Natural killer cell (primary cell): ENCODE measurements at regions not wholly inside any gene's neighbourhood (a gene's known extent, or its start where the extent isn't known, plus 50 kb on each side); places are given as distances from the start of the nearest gene placed in this dataset.

Experiments
- ATAC-seq, 3 donors: fragments of 150-1000 bp in 2 of 3; fragments of 200-7000 bp in 1 of 3; cut with Tn5 transposase; 1 replicate in 1 of 3; 2 replicates in 2 of 3; pipeline ENCODE4 v1.10.0; 2021; ENCODE audit warnings: mild to moderate bottlenecking in 2 of 3, moderate library complexity in 2 of 3
- DNase-seq, 2 donors: peaks; one replicate each; pipeline versions ENCODE4 v3.0.0 to v3.0.0-alpha.2; 2013 to 2021; ENCODE audit warnings: mixed read lengths in 1 of 2
- H3K27ac ChIP-seq: one replicate; pipeline ENCODE4 v1.5.1; 2013; ENCODE audit warnings: mild to moderate bottlenecking, low read length
- H3K27me3 ChIP-seq: one replicate; pipeline ENCODE4 v1.6.1; 2013; ENCODE audit warnings: low read length; ENCODE audit not compliant: control insufficient read depth, insufficient read depth
- H3K36me3 ChIP-seq: one replicate; pipeline ENCODE4 v1.6.1; 2013; ENCODE audit warnings: low read length; ENCODE audit not compliant: control insufficient read depth, insufficient read depth
- H3K4me1 ChIP-seq: one replicate; pipeline ENCODE4 v1.6.1; 2013; ENCODE audit warnings: low read length; ENCODE audit not compliant: control insufficient read depth, insufficient read depth
- H3K4me3 ChIP-seq: one replicate; pipeline ENCODE4 v1.5.1; 2013; ENCODE audit warnings: low read length
- H3K9me3 ChIP-seq: one replicate; pipeline ENCODE4 v1.6.1; 2013; ENCODE audit warnings: low read length; ENCODE audit not compliant: control insufficient read depth, insufficient read depth
- H3K27ac Mint-ChIP-seq, 2 donors: one replicate each; pipeline ENCODE4 v1.8.0; 2022; ENCODE audit warnings: mild to moderate bottlenecking in 2 of 2, mixed read lengths in 2 of 2, moderate library complexity in 1 of 2
- H3K27me3 Mint-ChIP-seq, 2 donors: one replicate each; pipeline ENCODE4 v1.8.0; 2022; ENCODE audit warnings: low read depth in 2 of 2, mixed read lengths in 2 of 2
- H3K36me3 Mint-ChIP-seq: one replicate; pipeline ENCODE4 v1.8.0; 2022; ENCODE audit warnings: mixed read lengths
- H3K4me1 Mint-ChIP-seq, 2 donors: one replicate each; pipeline ENCODE4 v1.8.0; 2022; ENCODE audit warnings: mixed read lengths in 2 of 2
- H3K4me3 Mint-ChIP-seq: one replicate; pipeline ENCODE4 v1.8.0; 2022; ENCODE audit warnings: mild to moderate bottlenecking, moderate library complexity, mixed read lengths
- H3K9me3 Mint-ChIP-seq, 2 donors: one replicate each; pipeline ENCODE4 v1.8.0; 2022; ENCODE audit warnings: mixed read lengths in 2 of 2
- WGBS: methylation state at CpG from one replicate; pipeline ENCODE4 v1.1.7; 2013; ENCODE audit warnings: missing lambda C conversion rate; ENCODE audit not compliant: insufficient coverage; 5-methylcytosine and 5-hydroxymethylcytosine counted together
- intact Hi-C: fragments of 100-400 bp; cut with micrococcal nuclease; formaldehyde crosslinking; loops from one replicate; pipeline ENCODE4 v1.14.2; 2022
- TF ChIP-seq, protein P1 (sequence below): fragments of 200-600 bp; IDR thresholded peaks from one replicate; pipeline ENCODE4 v1.8.0; 2022; ENCODE audit warnings: antibody characterized with exemption

- H3K4me1 ChIP-seq, result no peaks in the 10 kb centered on the region
- H3K27ac Mint-ChIP-seq, result no peak overlapping the region
- H3K4me1 Mint-ChIP-seq, result no peaks in the 10 kb centered on the region
- DNase-seq (no peak), ATAC-seq (no peak)
- no peak overlapping the region for H3K4me3 Mint-ChIP-seq
- H3K36me3 ChIP-seq, result no peaks in the 10 kb centered on the region
- H3K4me3 ChIP-seq, result no peak overlapping the region
- no peaks in the 10 kb centered on the region for H3K36me3 Mint-ChIP-seq
- no peaks in the 10 kb centered on the region for H3K9me3 ChIP-seq
- no peak overlapping the region for H3K27ac ChIP-seq
- whole genome bisulfite sequencing, result 89% methylated on average over 10 of the region's 10 CpGs
- intact Hi-C loops, result no loop called here
- H3K27me3 ChIP-seq, result no peaks in the 10 kb centered on the region
- H3K27me3 Mint-ChIP-seq, result no peaks in the 10 kb centered on the region
- no peaks in the 10 kb centered on the region for H3K9me3 Mint-ChIP-seq
- TF ChIP-seq, protein P1, sequence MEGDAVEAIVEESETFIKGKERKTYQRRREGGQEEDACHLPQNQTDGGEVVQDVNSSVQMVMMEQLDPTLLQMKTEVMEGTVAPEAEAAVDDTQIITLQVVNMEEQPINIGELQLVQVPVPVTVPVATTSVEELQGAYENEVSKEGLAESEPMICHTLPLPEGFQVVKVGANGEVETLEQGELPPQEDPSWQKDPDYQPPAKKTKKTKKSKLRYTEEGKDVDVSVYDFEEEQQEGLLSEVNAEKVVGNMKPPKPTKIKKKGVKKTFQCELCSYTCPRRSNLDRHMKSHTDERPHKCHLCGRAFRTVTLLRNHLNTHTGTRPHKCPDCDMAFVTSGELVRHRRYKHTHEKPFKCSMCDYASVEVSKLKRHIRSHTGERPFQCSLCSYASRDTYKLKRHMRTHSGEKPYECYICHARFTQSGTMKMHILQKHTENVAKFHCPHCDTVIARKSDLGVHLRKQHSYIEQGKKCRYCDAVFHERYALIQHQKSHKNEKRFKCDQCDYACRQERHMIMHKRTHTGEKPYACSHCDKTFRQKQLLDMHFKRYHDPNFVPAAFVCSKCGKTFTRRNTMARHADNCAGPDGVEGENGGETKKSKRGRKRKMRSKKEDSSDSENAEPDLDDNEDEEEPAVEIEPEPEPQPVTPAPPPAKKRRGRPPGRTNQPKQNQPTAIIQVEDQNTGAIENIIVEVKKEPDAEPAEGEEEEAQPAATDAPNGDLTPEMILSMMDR, result no peak
Measured at GRCh38 chr15:47552978-47553608, 164.2 kb upstream of the SEMA6D start.

DNA sequence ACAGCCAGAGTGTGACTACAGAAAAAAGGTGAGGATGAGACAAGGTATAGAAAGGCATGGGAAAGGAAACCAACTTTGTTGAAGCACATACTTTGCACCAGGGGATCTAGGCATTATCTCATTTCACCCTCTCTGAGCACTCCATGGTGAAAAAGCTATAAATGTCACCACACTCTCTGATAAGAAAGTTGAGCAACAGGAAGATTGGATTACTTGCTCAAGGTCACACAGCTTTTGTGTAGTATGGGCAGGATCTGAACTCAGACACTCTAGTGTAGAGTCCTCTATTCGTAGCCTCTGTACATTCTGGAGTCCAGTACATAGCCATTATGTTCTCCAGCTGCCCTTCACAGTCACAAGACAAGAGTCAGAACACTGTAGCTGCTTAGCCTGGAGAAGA, 163.4 kb upstream of the SEMA6D start:
- no peaks in the 10 kb centered on the region for H3K9me3 ChIP-seq
- no peaks in the 10 kb centered on the region for H3K36me3 ChIP-seq
- intact Hi-C loops, result no loop called here

GRCh38 chr15:47561102-47561501, 156.2 kb upstream of the SEMA6D start:
- H3K27me3 ChIP-seq, result no peaks in the 10 kb centered on the region
- no peaks in the 10 kb centered on the region for H3K4me1 Mint-ChIP-seq
- intact Hi-C loops, result no loop called here
- peaks cover 0 to 25% of the 10 kb centered on the region in 2 donors for H3K27me3 Mint-ChIP-seq
- peaks cover 7 to 10% of the 10 kb centered on the region in 2 donors for H3K9me3 Mint-ChIP-seq
- no peaks in the 10 kb centered on the region for H3K9me3 ChIP-seq
- H3K4me1 ChIP-seq, result no peaks in the 10 kb centered on the region
- DNase-seq, result no peak
- TF ChIP-seq, protein P1, result no peak
- no peak overlapping the region for H3K4me3 ChIP-seq
- no peak overlapping the region for H3K4me3 Mint-ChIP-seq
- no CpG with 5 or more reads among the region's 1 CpG for WGBS
- no peak overlapping the region for H3K27ac ChIP-seq
- peaks cover 23% of the 10 kb centered on the region for H3K36me3 Mint-ChIP-seq
- ATAC-seq, result no peak
- H3K36me3 ChIP-seq, result no peaks in the 10 kb centered on the region
- no peak overlapping the region for H3K27ac Mint-ChIP-seq

More for the DNA sequence above, 163.4 kb upstream of the SEMA6D start:
- no peaks in the 10 kb centered on the region for H3K4me1 ChIP-seq
- DNase-seq (no peak), ATAC-seq (no peak)
- Mint-ChIP-seq H3K4me3 (no peak overlapping the region), H3K4me1 (no peaks in the 10 kb centered on the region), H3K27me3 (peaks cover 0 to 8% of the 10 kb centered on the region in 2 donors), H3K27ac (no peak overlapping the region), H3K36me3 (peaks cover 2% of the 10 kb centered on the region), H3K9me3 (peaks cover 0 to 4% of the 10 kb centered on the region in 2 donors)
- no peak overlapping the region for H3K27ac ChIP-seq
- no peaks in the 10 kb centered on the region for H3K27me3 ChIP-seq
- TF ChIP-seq, protein P1, result no peak
- H3K4me3 ChIP-seq, result no peak overlapping the region
- 76% methylated on average over 1 of the region's 1 CpG for WGBS

GRCh38 chr15:47565949-47566348, 151.4 kb upstream of the SEMA6D start:
- Mint-ChIP-seq H3K4me1 (no peaks in the 10 kb centered on the region), H3K36me3 (peaks cover under 1% of the 10 kb centered on the region), H3K4me3 (no peak overlapping the region), H3K27ac (no peak overlapping the region), H3K9me3 (peaks cover 2 to 3% of the 10 kb centered on the region in 2 donors), H3K27me3 (no peaks in the 10 kb centered on the region)
- H3K36me3 ChIP-seq, result no peaks in the 10 kb centered on the region
- no peaks in the 10 kb centered on the region for H3K9me3 ChIP-seq
- ATAC-seq (no peak), DNase-seq (no peak)
- no peaks in the 10 kb centered on the region for H3K4me1 ChIP-seq
- no peak overlapping the region for H3K27ac ChIP-seq
- 50% methylated on average over 2 of the region's 3 CpGs for WGBS
- intact Hi-C loops, result no loop called here
- H3K4me3 ChIP-seq, result no peak overlapping the region
- H3K27me3 ChIP-seq, result no peaks in the 10 kb centered on the region
- TF ChIP-seq, protein P1, result no peak
